ENCODE measurements at regions not wholly inside any gene's neighbourhood (a gene's known extent, or its start where the extent isn't known, plus 50 kb on each side); places are given as distances from the start of the nearest gene placed in this dataset.

GRCh38 chr14:44107156-44107555, 399.9 kb downstream of the FSCB start:
- no peak overlapping the region for H3K4me2 ChIP-seq (ENCODE audit: low read depth, low read length)
- H3K27ac ChIP-seq (ENCODE audit: insufficient read depth, low read length): no peak overlapping the region
- no peaks in the 10 kb centered on the region for H3K4me1 ChIP-seq (ENCODE audit: control insufficient read depth, insufficient read depth, low read length)
- in situ Hi-C loops (cut with MboI; ENCODE audit: low sequenced_read_pairs) (no loop called here), dilution Hi-C loops (cut with HindIII; ENCODE audit: low sequenced_read_pairs, unreplicated experiment) (no loop called here), intact Hi-C loops (cut with micrococcal nuclease) (no loop called here)
- ATAC-seq (ENCODE audit: low read depth): no peak
- no peak overlapping the region for H3K4ac ChIP-seq (ENCODE audit: low read depth, low read length)
- H4K20me1 ChIP-seq (ENCODE audit: insufficient read depth, low read length): no peaks in the 10 kb centered on the region
- no peaks in the 10 kb centered on the region for H3K9me1 ChIP-seq (ENCODE audit: insufficient read depth, low read length)
- no peak overlapping the region for H2BK120ac ChIP-seq (ENCODE audit: low read depth, low read length)
- ChIA-PET CTCF (no interaction called here), POLR2A (ENCODE audit: unreplicated experiment) (no interaction called here)
- H3K9me3 ChIP-seq (ENCODE audit: control insufficient read depth, insufficient read depth, low read length): peaks cover 23% of the 10 kb centered on the region
- BruUV-seq (replicated peaks): no TSS peak
- no peak overlapping the region for H2AFZ ChIP-seq (replicated peaks; ENCODE audit: low read length, poor library complexity)
- H3K56ac ChIP-seq (ENCODE audit: extremely low read depth, insufficient read depth, low read length): no peak overlapping the region
- H3K27me3 ChIP-seq (ENCODE audit: control insufficient read depth, insufficient read depth, low read length): no peaks in the 10 kb centered on the region
- H2BK15ac ChIP-seq (ENCODE audit: low read depth, low read length): no peak overlapping the region
- no peak overlapping the region for H2BK5ac ChIP-seq (ENCODE audit: low read depth, low read length, poor library complexity, severe bottlenecking)
- H3K79me1 ChIP-seq (ENCODE audit: low read depth in 1 of 2, low read length in 2 of 2): no peaks in the 10 kb centered on the region
- DNase-seq: no peak
- H3K23ac ChIP-seq (ENCODE audit: low read depth, low read length): no peak overlapping the region
- H3K14ac ChIP-seq (replicated peaks; ENCODE audit: low read depth, low read length): no peak overlapping the region
- no peak for TF ChIP-seq MXI1 (IDR thresholded peaks at IDR 0.05; ENCODE audit: borderline replicate concordance, low read depth, low read length)
- no peak overlapping the region for H2BK20ac ChIP-seq (ENCODE audit: low read depth, low read length)
- H2AK9ac ChIP-seq (replicated peaks; ENCODE audit: low read depth, low read length, poor library complexity): no peak overlapping the region
- H3K36me3 ChIP-seq (ENCODE audit: control insufficient read depth, insufficient read depth, low read length): no peaks in the 10 kb centered on the region
- WGBS, 2 experiments (ENCODE audit: extremely low coverage in 2 of 2, insufficient read length in 1 of 2): no CpG with 5 or more reads among the region's 1 CpG
- no peak overlapping the region for H4K8ac ChIP-seq (ENCODE audit: low read depth in 2 of 2, low read length in 2 of 2)
- no peak overlapping the region for H4K91ac ChIP-seq (ENCODE audit: insufficient read depth, low read depth, low read length)
- no peak overlapping the region for H2AK5ac ChIP-seq (ENCODE audit: low read depth, low read length)
- H3K18ac ChIP-seq (ENCODE audit: low read depth, low read length): no peak overlapping the region
- H4K5ac ChIP-seq (ENCODE audit: low read depth, low read length): no peak overlapping the region
- H3K9ac ChIP-seq (ENCODE audit: low read depth, low read length): no peak overlapping the region
- no peak overlapping the region for H3K4me3 ChIP-seq (ENCODE audit: insufficient read depth, low read depth, low read length)
